Left renal pelvis (tissue), 4 donors: ENCODE measurements at regions not wholly inside any gene's neighbourhood (a gene's known extent, or its start where the extent isn't known, plus 50 kb on each side); places are given as distances from the start of the nearest gene placed in this dataset.

Source experiments
- DNase-seq, 4 donors: peaks; one replicate each; pipeline ENCODE4 v3.0.0-alpha.2; 2013; ENCODE audit warnings: low read depth in 4 of 4, low spot score in 3 of 4

DNA sequence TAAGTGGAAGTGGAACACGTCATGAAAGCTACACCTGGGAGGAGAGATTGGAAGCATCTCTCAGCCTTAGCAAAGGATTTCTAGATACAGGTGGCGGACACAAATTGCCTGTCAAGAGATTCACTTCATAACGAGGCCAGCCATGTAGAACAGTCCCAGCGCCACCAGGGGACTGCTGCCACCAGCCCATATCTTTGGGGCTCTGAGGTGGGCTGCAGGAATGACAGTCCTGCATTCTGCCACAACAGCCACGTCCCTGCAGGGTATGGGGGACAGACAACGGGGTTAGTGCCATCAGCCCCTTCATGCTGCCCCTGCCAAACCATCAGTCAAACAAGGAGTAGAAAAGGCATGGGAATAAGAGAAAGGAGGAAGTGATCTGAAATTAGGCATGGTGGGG is 81.2 kb upstream of the SASH1 start:
- DNase-seq, result no peak

DNA sequence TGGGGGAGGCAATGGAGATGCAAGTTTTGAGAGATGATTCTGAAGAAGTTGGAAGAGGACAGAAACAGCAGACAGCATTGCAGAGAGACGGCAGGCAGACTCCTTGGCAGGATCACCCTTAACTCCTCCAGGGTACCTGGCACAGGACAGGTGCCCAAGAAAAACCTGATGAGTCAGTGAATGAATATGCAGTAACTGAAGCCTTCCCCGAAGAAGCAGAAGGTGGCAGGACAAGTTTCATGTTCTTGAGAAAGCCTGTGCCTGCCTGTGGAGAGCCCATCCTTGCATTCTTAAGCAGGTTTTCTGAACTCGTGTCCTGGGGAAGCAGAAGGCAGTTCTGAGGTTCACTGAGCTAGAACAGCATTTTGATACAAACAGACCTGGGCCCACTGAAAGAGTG is 79.6 kb upstream of the SASH1 start:
- DNase-seq, result no peak

DNA sequence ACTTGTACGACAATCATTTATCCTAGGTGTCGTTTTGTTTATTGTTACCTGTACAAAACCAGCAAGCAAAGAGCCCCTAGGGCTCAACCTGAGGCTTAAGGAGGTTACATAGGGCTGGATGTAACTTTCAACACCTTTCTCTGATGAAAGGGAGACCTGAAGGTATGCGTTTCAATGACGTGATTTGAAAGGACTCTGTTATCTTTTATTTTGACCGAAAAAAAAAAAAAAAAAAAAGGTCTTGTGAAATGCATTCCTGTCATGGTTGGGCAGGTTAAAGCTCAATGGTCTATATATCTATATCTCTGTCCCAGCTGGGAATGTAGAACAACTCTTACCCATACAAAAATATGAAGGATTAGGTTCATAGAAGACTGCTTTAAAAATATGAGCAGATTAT is 78.7 kb upstream of the SASH1 start:
- no peak for DNase-seq

DNA sequence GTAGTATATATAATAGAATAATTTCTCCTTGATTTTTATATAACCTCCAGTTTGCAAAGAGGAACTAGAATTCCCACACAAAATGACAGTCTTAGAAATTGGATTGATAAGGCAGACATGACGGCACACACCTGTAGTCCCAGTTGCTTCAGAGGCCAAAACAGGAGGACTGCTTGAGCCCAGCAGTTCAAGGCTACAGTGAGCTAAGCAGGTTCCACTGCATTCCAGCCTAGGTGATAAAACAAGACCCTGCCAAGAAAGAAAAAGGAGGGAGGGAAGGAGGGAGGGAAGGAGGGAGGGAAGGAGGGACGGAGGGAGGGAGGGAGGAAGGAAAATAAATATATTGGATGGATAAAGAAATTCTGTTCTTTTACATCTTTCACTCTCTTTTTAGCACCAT is 77.6 kb upstream of the SASH1 start:
- DNase-seq, result no peak

DNA sequence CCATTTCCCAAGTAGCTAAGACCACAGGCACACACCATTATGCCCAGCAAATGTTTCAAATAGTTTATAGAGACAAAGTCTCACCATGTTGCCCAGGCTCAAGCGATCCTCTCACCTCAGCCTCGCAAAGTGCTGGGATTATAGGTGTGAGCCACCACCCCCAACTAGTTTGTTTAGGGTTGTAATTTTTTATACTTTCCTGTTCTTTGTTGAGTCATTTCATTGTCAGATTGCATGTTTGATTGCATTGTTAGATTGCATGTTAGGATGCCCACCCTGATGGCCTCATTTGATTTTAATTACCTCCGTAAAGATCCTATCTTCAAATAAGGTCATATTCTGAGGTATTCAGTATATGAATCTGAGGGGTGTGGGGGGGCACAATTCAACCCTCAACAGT is 73.3 kb upstream of the SASH1 start:
- DNase-seq, result no peak

DNA sequence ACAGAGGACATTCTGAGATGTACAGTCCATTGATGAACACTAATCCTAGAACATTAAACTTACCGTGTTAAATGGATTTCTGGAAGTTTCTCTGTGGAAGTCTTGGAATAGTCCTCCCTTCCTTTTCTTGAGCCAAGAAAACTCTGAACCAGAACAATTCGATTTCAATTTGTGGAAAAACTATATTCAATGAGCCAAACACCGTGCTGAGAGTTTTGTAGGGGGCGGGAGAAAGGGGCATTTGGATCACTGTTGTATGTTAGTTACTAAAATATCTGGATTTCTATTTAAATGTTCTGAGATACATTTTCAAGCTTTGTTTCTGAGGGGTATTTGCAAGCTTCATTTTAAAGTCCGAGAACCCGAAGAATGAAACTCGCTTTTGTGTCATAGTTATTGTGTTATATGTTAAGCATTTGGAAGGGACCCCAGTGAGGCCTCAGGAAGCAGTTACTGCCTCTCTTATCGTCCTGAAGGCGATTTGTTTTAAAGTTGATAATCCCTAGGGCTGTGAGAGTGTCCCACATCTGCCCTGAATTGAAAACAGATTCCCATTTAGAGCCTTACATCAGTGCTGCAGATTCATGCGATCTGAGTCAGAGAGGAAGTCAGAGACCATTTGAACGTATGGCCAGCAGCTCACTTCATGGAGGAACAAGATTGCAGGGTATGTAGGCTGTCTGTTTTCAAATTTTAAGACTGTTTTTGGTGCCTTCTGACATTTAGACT is 70.8 kb upstream of the SASH1 start:
- DNase-seq, result no peak

DNA sequence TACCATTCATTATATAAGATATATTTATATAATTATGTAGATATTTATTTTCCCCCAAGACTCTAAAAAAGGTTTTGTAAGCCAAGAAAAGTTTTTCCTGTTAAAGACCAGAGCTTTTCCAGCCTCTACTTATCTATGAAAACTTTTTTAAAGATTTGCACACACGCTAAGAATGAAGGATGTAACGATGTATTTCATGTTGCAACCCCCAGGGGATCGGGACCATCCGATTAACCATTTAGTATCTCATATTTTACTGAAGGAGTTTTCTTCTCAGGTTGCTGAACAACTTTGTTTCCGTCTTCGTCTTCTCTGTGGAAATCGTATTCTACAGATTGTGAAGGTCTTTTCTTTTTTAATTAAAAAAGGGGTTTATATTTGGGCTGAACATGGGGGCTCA is 70.0 kb upstream of the SASH1 start:
- DNase-seq, result no peak

DNA sequence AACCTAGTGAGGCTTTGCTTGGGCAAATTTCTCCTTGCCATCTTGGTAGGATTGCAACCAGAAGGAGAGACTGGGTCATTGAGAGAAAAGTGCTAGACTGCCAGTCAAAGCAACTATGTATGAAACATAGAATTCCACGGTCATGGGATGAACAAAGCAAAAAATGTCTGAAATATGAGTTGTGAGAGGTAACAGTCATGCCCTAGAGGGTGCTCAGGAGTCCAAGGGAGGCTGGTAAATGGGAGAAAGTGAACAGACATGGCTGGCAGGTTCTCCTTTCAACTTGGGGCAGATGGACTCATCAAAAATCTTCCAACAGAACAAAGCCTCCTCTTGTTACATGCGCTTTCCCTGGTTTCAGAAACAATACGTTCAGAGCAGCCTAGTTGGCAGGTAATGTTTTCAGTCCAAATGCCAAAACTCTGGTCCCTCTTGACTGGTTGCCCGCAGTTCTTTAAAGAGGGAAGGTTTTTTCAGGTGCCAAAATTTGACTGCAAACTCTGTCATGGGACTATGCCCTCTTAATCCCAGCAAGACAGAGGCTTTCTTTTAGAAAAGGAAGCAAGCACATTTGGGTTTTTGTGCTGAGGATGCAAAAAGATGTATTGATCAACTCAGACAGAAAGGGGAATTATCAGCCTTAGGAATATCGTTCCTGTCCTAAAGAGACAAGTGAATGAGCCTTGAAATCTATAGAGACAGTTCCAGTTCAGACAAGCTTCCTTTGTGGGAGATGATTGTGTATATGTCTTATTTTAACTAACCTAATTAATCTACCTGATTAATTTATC is 68.5 kb upstream of the SASH1 start:
- no peak for DNase-seq

DNA sequence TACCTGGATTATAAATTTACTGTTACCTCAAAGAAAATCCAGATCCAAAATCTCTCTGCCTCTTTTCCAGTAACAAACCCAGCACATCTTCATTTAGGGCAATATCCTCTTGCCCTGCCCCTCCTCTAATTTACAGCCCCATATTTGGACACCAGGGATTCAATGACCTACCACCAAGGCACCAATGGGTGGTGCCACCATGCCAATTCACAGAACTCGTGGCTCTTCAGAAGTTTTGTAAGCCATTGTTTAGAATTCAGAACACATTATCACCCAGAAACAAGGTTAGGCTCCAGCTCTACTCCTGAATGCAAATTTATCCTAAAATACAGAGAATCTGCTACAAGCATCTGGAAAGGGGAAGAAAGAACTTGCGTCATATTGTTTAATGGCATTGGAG is 67.8 kb upstream of the SASH1 start:
- no peak for DNase-seq

DNA sequence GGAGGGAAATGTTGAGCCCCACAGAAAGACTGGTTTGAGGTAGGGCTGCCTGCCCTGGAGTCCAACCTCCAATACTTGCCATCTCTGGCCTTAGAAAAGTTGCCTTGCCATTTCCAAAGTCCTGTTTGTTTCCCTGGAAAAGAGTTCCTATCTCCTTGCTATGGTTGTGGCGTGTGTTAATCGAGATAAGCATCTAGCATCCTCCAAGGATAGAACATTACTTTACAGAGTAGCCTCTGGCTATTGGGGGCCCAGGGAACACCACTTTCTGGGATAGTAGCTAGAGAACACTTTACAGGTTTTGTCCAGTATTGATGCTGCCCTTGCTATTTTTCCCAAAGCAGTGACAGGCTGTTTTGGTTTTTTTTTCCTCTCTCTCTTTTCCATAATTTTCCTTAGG is 57.4 kb upstream of the SASH1 start:
- no peak for DNase-seq

DNA sequence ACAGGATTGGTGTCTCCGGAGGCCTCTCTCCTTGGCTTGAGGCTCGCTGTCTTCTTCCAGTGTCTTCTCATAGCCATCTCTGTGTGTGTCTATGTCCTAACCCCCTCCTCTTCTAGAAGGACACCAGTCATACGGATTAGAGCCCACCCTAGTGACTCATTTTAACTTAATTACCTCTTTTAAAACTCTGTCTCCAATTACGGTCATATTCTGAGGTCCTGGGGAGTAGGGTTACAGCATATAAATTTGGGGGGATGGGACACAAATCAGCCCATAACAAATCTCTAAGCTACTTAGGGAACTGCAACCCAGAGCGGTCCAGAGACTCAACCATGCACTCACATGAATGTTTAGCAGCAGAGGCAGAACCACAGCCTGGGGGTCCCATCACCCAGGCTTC is 56.1 kb upstream of the SASH1 start:
- DNase-seq, result no peak

DNA sequence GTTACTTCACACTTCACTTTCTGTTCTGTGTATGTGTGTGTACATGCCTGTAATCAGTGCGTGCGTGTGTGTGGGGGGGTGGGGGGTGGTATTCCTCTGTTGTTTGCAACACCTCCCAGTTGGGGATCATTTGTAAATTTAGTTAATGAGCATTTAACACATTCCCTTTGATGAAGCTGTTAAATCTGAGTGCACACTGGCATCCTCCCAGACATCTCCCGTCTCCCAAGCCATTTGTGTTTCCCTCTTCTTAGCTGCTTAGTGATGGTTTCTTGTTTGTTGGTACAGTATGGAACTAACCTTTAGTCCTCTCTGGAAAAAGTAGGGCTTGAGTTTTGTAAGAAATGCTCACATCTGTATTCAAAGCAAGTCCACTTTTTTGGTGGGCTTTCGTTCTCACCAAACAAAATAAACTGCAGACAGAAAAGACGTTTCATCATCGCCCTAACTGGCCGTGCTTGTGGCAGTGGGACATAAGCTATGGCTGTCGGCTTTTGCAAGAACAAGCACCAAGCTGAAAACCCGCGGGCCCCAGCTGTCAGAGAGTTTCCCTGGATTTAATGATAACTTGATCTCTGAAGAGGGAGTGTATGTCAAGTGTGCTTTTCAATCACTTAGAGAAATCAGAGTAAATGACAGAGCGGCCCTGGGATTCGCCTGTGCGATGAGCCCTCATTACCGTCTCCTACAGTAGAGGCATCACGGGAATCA is 54.9 kb upstream of the SASH1 start:
- DNase-seq, result no peak

DNA sequence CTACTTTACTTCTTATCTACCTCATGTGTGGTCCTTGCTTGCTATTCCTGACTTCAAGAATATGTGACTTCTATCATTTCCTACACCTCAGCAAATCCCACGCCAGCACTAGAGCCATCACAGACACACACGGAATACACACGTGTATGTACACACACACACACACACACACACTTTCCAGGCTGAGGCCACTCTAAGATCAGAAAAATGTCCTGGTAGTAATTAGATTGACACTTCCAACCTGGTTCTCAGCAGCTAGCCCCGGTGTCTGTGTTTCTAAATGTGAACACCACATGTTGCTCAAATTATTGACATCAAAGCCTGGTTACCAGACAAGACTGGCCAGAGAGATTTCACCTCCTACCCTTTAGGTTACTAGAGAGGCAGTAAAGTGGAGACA is 54.1 kb upstream of the SASH1 start:
- no peak for DNase-seq

DNA sequence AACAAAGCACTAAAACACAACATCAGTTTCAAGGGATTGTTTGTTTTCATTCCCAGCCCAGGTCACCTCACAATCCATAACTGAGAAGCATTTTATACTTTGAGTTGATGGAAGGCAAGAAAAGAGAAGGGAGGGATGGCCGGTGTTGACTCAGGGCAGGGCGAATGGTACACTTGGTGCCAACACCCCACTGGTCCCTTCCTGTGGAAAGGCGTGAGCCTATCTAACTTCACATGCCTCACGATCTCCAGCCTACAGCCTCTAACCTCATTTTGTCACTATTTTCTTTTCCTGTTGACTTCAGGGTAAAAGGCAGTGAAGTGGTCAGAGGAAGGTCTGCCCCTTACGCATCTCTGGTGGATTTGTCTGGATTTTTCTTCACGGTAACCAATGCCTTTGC is 53.5 kb upstream of the SASH1 start:
- DNase-seq, result no peak

DNA sequence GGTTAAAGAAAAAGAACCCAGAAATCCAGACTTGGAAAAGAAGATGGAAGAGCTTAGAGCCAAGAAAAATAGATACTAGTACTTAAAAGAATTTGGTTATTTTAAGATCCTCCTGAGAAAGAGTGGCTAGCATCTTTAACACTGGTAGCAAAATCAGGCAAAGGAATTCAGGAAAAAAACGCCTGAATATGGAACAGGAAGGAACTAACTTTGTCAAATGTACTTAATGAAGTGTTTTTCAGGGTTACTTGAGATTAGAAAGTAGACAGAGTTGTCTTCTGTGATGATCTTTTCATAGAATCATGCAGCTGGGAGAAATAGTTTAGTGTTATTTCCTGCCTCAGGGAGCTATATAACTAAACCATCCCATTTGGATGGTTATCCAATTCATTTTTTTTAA is 50.8 kb upstream of the SASH1 start:
- no peak for DNase-seq
